ENCODE measurements at regions not wholly inside any gene's neighbourhood (a gene's known extent, or its start where the extent isn't known, plus 50 kb on each side); places are given as distances from the start of the nearest gene placed in this dataset.
"Not testable (repeated sequence)": the region's sequence is repeated elsewhere in the genome, so short reads cannot be mapped to it uniquely, and the experiment has no call there.

GRCh38 chr15:44841762-44842161 lies 105.4 kb downstream of the TRIM69 start:
- not testable (repeated sequence) for TF ChIP-seq CTCF (IDR thresholded peaks at IDR 0.05); POLR2AphosphoS5 (IDR thresholded peaks at IDR 0.05; ENCODE audit: low read depth, low read length); REST (IDR thresholded peaks at IDR 0.05; ENCODE audit: insufficient read depth in 1 of 2, low read depth in 2 of 2, low read length in 1 of 2)
